HCT116 (cell line): ENCODE measurements at regions not wholly inside any gene's neighbourhood (a gene's known extent, or its start where the extent isn't known, plus 50 kb on each side); places are given as distances from the start of the nearest gene placed in this dataset.

Experiments used
- JUND ChIP-seq: IDR thresholded peaks from 2 replicates; pipeline ENCODE4 v1.6.1; 2012
- POLR2A ChIP-seq: IDR thresholded peaks from 2 replicates; pipeline ENCODE4 v1.7.0; 2011; ENCODE audit warnings: borderline replicate concordance; ENCODE audit not compliant: insufficient read depth, insufficient read length; ENCODE audit errors: extremely low read depth
- POLR2AphosphoS5 ChIP-seq: IDR thresholded peaks from 2 replicates; pipeline ENCODE4 v1.6.1; 2011; ENCODE audit warnings: mild to moderate bottlenecking, low read depth, low read length, moderate library complexity
- REST ChIP-seq: IDR thresholded peaks from 2 replicates; pipeline ENCODE4 v1.6.1; 2012; ENCODE audit warnings: low read depth
- TF ChIP-seq, protein P1 (sequence below), 3 experiments: fragments of 200-600 bp in 1 of 3; sonication (generic) in 1 of 3; IDR thresholded peaks in 2 of 3; conservative IDR thresholded peaks in 1 of 3; 2 replicates each; pipeline ENCODE4 v1.5.1; 2012 to 2017; ENCODE audit warnings: low read depth in 2 of 3, low read length in 2 of 3, antibody characterized with exemption in 1 of 3, borderline replicate concordance in 1 of 3, control low read depth in 1 of 3, mild to moderate bottlenecking in 1 of 3, mixed read lengths in 1 of 3, mixed run types in 1 of 3, moderate library complexity in 1 of 3; ENCODE audit not compliant: insufficient read depth in 1 of 3

- TF ChIP-seq POLR2A: no peak
- no peak for TF ChIP-seq POLR2AphosphoS5
- TF ChIP-seq JUND: no peak
- TF ChIP-seq, protein P1, sequence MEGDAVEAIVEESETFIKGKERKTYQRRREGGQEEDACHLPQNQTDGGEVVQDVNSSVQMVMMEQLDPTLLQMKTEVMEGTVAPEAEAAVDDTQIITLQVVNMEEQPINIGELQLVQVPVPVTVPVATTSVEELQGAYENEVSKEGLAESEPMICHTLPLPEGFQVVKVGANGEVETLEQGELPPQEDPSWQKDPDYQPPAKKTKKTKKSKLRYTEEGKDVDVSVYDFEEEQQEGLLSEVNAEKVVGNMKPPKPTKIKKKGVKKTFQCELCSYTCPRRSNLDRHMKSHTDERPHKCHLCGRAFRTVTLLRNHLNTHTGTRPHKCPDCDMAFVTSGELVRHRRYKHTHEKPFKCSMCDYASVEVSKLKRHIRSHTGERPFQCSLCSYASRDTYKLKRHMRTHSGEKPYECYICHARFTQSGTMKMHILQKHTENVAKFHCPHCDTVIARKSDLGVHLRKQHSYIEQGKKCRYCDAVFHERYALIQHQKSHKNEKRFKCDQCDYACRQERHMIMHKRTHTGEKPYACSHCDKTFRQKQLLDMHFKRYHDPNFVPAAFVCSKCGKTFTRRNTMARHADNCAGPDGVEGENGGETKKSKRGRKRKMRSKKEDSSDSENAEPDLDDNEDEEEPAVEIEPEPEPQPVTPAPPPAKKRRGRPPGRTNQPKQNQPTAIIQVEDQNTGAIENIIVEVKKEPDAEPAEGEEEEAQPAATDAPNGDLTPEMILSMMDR (IDR thresholded peaks at IDR 0.05 in 2 of 3, conservative IDR thresholded peaks at IDR 0.05 in 1 of 3; ENCODE audit: borderline replicate concordance in 1 of 3, insufficient read depth in 1 of 3, low read depth in 2 of 3, low read length in 2 of 3): no peak
- TF ChIP-seq REST: no peak
These were observed 58.9 kb upstream of the ZSWIM2 start for GRCh38 chr2:186907897-186908296.
